Type B pancreatic cell (in vitro differentiated cells): ENCODE measurements at regions not wholly inside any gene's neighbourhood (a gene's known extent, or its start where the extent isn't known, plus 50 kb on each side); places are given as distances from the start of the nearest gene placed in this dataset.

Experiments used
- DNase-seq: peaks from one replicate; pipeline ENCODE4 v3.0.0; 2021; ENCODE audit warnings: mixed read lengths; ENCODE audit not compliant: unreplicated experiment; ENCODE audit errors: extremely low spot score
- H3K27ac Mint-ChIP-seq: 2 replicates; pipeline ENCODE4 v1.8.0; 2021; ENCODE audit warnings: mild to moderate bottlenecking, mixed read lengths
- H3K27me3 Mint-ChIP-seq: 2 replicates; pipeline ENCODE4 v1.8.0; 2021; ENCODE audit warnings: mixed read lengths
- H3K36me3 Mint-ChIP-seq: 2 replicates; pipeline ENCODE4 v1.8.0; 2021; ENCODE audit warnings: mixed read lengths
- H3K4me1 Mint-ChIP-seq: one replicate; pipeline ENCODE4 v1.8.0; 2021; ENCODE audit warnings: mixed read lengths; ENCODE audit not compliant: unreplicated experiment
- H3K4me3 Mint-ChIP-seq: 2 replicates; pipeline ENCODE4 v1.8.0; 2021; ENCODE audit warnings: mild to moderate bottlenecking, mixed read lengths
- H3K9me3 Mint-ChIP-seq: 2 replicates; pipeline ENCODE4 v1.8.0; 2021; ENCODE audit warnings: mixed read lengths
- CTCF ChIP-seq: fragments of 200-600 bp; sonication (generic); conservative IDR thresholded peaks from 2 replicates; pipeline ENCODE4 v1.5.0; 2021; ENCODE audit warnings: antibody characterized with exemption, mild to moderate bottlenecking

- TF ChIP-seq CTCF, result no peak
- Mint-ChIP-seq H3K9me3 (peaks cover 7% of the 10 kb centered on the region), H3K4me1 (peaks cover 3% of the 10 kb centered on the region), H3K36me3 (no peaks in the 10 kb centered on the region), H3K27me3 (no peaks in the 10 kb centered on the region), H3K27ac (no peak overlapping the region), H3K4me3 (no peak overlapping the region)
- DNase-seq, result no peak
Observed at GRCh38 chr11:97732011-97732632, 1288.6 kb upstream of the CNTN5 start.

GRCh38 chr11:97738751-97739150, 1282.0 kb upstream of the CNTN5 start:
- peaks cover 14% of the 10 kb centered on the region for H3K9me3 Mint-ChIP-seq
- TF ChIP-seq CTCF, result no peak
- no peak overlapping the region for H3K27ac Mint-ChIP-seq
- H3K4me3 Mint-ChIP-seq, result no peak overlapping the region
- no peaks in the 10 kb centered on the region for H3K27me3 Mint-ChIP-seq
- H3K4me1 Mint-ChIP-seq, result peaks cover 12% of the 10 kb centered on the region
- no peak for DNase-seq
- peaks cover 4% of the 10 kb centered on the region for H3K36me3 Mint-ChIP-seq

- peak overlapping the region; percentile 5 for H3K27ac Mint-ChIP-seq
- H3K27me3 Mint-ChIP-seq, result no peaks in the 10 kb centered on the region
- H3K4me3 Mint-ChIP-seq, result peak overlapping the region; percentile 48
- H3K4me1 Mint-ChIP-seq, result peaks cover 12% of the 10 kb centered on the region
- DNase-seq, result no peak
- peaks cover 14% of the 10 kb centered on the region for H3K9me3 Mint-ChIP-seq
- peaks cover 4% of the 10 kb centered on the region for H3K36me3 Mint-ChIP-seq
- TF ChIP-seq CTCF, result no peak
Observed at GRCh38 chr11:97739932-97740800, 1280.6 kb upstream of the CNTN5 start.

- TF ChIP-seq CTCF, result no peak
- no peaks in the 10 kb centered on the region for H3K27me3 Mint-ChIP-seq
- no peak overlapping the region for H3K27ac Mint-ChIP-seq
- H3K4me1 Mint-ChIP-seq, result peaks cover 12% of the 10 kb centered on the region
- peaks cover 4% of the 10 kb centered on the region for H3K36me3 Mint-ChIP-seq
- H3K4me3 Mint-ChIP-seq, result no peak overlapping the region
- H3K9me3 Mint-ChIP-seq, result peaks cover 14% of the 10 kb centered on the region
- DNase-seq, result no peak
Observed at GRCh38 chr11:97740801-97741151, 1280.0 kb upstream of the CNTN5 start.

GRCh38 chr11:97742717-97743116, 1278.0 kb upstream of the CNTN5 start:
- Mint-ChIP-seq H3K4me3 (no peak overlapping the region), H3K36me3 (peaks cover 4% of the 10 kb centered on the region), H3K27ac (peak overlapping the region; percentile 74), H3K27me3 (no peaks in the 10 kb centered on the region), H3K4me1 (peaks cover 12% of the 10 kb centered on the region), H3K9me3 (peaks cover 6% of the 10 kb centered on the region)
- no peak for TF ChIP-seq CTCF
- no peak for DNase-seq
